ENCODE measurements at regions not wholly inside any gene's neighbourhood (a gene's known extent, or its start where the extent isn't known, plus 50 kb on each side); places are given as distances from the start of the nearest gene placed in this dataset.
"Not testable (repeated sequence)": the region's sequence is repeated elsewhere in the genome, so short reads cannot be mapped to it uniquely, and the experiment has no call there.

- DNase-seq (ENCODE audit: low read depth in 2 of 2), result no peak
Observed at GRCh38 chr2:198304859-198305258, 500.5 kb downstream of the PLCL1 start.

- no peak for DNase-seq (ENCODE audit: low read depth in 2 of 2)
Observed at GRCh38 chr2:198297350-198297749, 493.0 kb downstream of the PLCL1 start.

- peak in 1 of 2 donors; percentile 15 for DNase-seq (ENCODE audit: low read depth in 2 of 2)
Observed at GRCh38 chr2:198296665-198297308, 492.4 kb downstream of the PLCL1 start.

DNA sequence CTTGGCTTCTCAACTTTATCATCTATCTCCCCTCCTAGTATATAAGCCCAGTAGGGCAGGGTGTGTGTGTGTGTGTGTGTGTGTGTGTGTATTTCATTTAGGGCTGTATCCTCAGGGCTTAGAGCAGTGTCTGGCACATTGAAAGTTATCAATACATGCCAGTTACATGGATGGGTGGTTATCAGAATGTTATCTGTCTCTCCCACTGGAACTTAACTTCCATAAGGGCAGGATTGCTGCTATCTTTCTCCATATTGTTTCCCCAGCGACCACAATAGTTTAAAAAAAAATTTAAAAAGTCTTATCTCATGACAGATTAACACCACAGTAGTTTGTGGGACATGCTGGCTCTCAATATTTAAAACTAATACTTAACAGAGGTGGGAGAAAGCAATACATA is 488.9 kb downstream of the PLCL1 start:
- DNase-seq (ENCODE audit: low read depth in 2 of 2), result no peak

GRCh38 chr2:198289811-198290210 is 485.4 kb downstream of the PLCL1 start:
- no peak for DNase-seq (ENCODE audit: low read depth in 2 of 2)

GRCh38 chr2:198287706-198288105 is 483.3 kb downstream of the PLCL1 start:
- no peak for DNase-seq (ENCODE audit: low read depth in 2 of 2)

DNA sequence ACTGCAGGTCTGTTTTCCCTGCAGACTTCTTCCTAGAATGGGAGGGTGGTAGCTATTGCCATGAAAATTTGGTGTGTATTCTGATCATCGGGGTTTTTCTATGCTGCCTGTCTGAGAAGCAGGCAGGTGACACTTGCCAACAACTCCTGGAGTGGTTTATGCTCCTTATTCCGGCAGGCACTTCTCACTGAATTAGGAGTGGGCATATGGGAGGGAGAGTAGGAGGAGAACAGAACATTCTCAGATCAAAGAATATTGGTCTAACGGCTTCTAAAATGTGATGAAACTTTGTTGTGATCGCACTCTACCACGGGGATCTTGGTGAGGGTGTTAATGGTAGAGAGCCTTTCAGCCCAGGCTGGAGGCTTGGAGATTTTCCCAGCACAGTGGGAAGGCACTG is 480.8 kb downstream of the PLCL1 start:
- no peak for DNase-seq (ENCODE audit: low read depth in 2 of 2)

GRCh38 chr2:198283146-198283545 is 478.8 kb downstream of the PLCL1 start:
- DNase-seq (ENCODE audit: low read depth in 2 of 2), result no peak

DNA sequence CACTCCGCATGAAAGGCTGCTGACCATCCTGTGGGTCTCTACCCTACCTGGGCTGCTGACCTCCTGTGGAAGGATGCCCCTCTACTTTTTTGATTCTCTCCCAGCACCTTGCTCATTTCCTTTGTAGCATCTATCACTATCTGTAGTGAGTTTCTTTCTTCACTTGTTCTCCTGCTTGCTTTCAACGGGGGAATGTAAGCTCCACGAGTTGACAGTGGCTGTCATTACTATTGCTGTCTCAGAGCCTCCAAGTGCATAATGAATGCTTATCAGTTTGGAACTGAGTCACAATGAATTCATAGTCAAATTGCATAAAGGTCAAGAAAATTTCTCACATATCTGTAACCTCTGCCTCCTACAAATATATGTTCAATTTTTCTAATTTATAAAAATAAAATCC is 477.7 kb downstream of the PLCL1 start:
- no peak for DNase-seq (ENCODE audit: low read depth in 2 of 2)

DNA sequence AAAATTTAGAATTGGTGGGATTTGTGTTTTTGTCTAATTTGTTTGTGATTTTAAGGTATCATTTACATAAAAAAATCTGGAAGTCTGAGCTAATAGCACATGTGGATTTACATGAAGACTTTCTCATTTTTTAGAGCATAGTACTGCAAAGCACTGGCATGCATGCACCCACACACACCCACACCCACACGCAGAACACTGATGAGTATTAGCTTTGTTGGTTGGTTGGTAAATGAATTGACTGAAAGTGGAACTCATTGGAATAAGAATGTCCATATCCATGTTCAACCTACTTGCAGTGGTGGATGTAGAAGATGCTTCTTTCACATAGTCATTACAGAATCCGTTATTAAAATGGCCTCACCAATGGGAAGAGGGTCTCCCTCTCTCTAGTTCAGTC is 475.8 kb downstream of the PLCL1 start:
- no peak for DNase-seq (ENCODE audit: low read depth in 2 of 2)

DNA sequence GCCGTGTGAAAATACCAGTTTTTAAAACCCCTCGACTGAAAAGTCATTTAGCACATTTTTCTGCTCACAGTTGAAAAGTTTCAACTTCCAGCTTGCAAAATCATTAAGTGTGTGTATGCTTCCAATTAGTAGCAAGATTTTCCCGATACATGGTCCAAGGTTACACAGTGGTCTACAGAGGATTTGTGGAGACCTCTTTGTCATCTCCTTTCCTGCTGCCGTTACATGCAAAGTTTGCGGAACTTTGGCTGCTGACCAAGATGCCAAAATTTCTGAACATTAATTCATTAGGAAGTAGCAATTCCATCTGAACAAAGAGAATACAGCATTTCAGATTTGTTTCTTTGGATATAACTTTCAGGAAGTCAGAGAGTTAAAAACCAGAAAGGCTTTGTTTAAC is 474.6 kb downstream of the PLCL1 start:
- DNase-seq (ENCODE audit: low read depth in 2 of 2), result no peak

GRCh38 chr2:198277181-198277580 is 472.8 kb downstream of the PLCL1 start:
- no peak for DNase-seq (ENCODE audit: low read depth in 2 of 2)

- no peak for DNase-seq (ENCODE audit: low read depth in 2 of 2)
Observed at GRCh38 chr2:198273660-198274059, 469.3 kb downstream of the PLCL1 start.

- not testable (repeated sequence) for DNase-seq (ENCODE audit: low read depth in 2 of 2)
Observed at GRCh38 chr2:198270157-198270556, 465.8 kb downstream of the PLCL1 start.

- no peak for DNase-seq (ENCODE audit: low read depth in 2 of 2)
Observed at GRCh38 chr2:198268519-198268918, 464.1 kb downstream of the PLCL1 start.

- DNase-seq (ENCODE audit: low read depth in 2 of 2), result no peak
Observed at GRCh38 chr2:198259496-198259895, 455.1 kb downstream of the PLCL1 start.

GRCh38 chr2:198254536-198255090 is 450.2 kb downstream of the PLCL1 start:
- no peak for DNase-seq (ENCODE audit: low read depth in 2 of 2)

- no peak for DNase-seq (ENCODE audit: low read depth in 2 of 2)
Observed at GRCh38 chr2:198253995-198254394, 449.6 kb downstream of the PLCL1 start.

GRCh38 chr2:198252472-198252871 is 448.1 kb downstream of the PLCL1 start:
- DNase-seq (ENCODE audit: low read depth in 2 of 2), result no peak

- DNase-seq (ENCODE audit: low read depth in 2 of 2), result no peak
Observed at GRCh38 chr2:198242093-198242492, 437.7 kb downstream of the PLCL1 start.

- DNase-seq (ENCODE audit: low read depth in 2 of 2), result no peak
Observed at GRCh38 chr2:198238429-198238828, 434.0 kb downstream of the PLCL1 start.

DNA sequence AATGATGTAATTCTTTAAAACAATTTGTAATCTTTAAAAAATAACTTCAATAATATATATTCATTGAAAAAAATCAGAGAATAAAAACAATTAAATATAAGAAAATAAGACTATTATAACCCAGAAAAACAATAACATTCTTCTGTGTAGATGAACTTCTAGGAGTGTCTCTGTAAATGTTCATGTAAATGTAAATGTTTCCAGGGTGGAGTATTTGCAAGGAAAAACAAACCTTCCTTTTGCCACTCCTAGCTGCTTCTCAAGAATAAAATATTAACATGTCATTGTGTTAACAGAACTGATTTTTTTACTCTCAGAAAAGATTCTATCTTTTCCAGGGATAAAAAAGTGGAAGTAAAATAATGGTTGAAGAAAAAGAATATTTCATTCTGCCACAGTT is 431.9 kb downstream of the PLCL1 start:
- no peak for DNase-seq (ENCODE audit: low read depth in 2 of 2)

GRCh38 chr2:198232281-198232680 is 427.9 kb downstream of the PLCL1 start:
- no peak for DNase-seq (ENCODE audit: low read depth in 2 of 2)

DNA sequence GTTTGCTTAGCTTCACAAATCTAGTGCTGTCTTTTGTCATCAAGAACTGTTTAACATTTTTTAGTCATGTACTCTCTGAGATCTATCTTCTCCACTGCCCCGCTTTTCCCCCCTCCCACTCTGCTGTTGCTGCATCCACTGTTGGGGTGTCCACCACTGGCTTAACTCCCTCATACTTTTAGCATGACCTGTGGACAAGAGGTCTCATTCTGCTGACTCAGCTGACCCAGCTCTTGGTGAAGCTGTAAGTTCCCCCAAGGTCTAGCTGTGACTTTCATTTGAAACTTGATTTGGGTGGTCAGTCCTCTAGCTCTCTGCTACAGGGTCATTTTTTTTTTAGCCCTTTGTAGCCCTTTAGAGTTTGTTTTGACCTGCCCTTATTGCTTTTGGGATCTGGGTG is 427.2 kb downstream of the PLCL1 start:
- no peak for DNase-seq (ENCODE audit: low read depth in 2 of 2)
